GM21786 (cell line): ENCODE measurements at regions not wholly inside any gene's neighbourhood (a gene's known extent, or its start where the extent isn't known, plus 50 kb on each side); places are given as distances from the start of the nearest gene placed in this dataset.
"Not testable (repeated sequence)": the region's sequence is repeated elsewhere in the genome, so short reads cannot be mapped to it uniquely, and the experiment has no call there.

Experiments
- ATAC-seq: cut with Tn5 transposase; IDR thresholded peaks from one replicate; pipeline ENCODE4 v1.9.1; 2021; ENCODE audit not compliant: unreplicated experiment

DNA sequence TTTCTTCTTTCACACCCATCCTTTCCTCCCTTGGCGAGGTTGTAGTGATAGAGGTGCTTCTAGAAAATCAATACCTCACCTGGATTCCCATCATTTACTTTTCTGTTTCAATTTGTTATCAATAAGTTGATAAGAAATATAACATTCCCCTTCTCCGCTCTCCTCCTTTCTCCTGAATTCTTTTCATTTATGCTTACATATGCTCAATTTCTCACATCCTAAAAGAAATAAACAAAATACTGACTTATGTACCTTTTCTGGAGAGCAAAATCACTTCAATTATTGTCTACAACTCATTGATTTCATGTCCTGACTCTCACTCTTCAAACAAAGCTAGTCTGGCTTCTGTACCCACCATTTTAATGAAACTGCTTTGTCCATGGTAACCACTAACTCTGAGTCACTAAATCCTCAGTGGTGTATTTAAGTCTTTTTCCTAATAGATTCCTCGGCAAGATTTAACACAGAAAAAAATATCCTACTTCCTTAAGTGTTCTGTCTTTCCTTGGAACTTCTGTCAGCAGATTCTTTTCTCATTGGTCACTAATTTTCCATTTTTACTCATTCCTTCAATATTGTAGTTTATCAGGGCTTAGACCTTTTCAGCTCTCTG is 289.6 kb downstream of the RFPL4B start:
- ATAC-seq: no peak

DNA sequence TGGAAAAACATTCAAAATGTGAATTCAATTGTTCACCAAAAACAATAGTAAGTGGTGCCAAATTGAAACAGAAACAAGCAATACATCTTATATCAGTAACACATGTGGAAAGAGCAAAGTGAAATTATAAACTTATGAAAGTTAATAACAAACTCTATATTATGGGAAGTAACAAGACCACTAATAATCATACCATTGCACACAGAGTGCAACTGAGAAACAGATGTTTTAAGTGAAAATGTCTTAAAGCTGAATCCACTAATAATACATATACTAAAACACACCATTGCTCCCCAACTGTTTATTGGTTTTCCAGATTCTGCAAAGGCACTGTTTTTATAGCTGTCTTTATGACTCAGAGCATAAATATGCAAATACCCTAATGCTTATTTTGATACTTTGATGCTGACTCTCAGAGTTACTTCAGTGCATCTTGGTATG is 292.3 kb downstream of the RFPL4B start:
- ATAC-seq: no peak

DNA sequence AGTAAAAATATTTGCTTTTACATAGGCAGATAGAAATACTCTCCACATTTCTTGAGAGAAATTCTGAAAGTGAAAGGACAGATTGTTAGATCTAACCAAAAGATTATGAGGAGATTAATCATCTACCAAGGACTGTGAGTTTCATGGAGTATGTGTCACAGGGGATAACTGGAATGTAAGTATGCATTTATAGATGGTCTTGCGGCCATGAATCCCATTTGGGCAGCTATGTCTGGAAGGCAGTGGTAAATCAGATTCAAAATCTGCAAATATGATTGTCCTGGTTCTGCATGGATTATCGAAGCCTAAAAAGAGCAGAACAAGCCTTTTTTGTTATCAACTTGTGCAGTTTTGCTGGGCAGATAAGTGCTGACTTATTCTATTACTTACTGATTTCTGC is 293.8 kb downstream of the RFPL4B start:
- no peak for ATAC-seq

DNA sequence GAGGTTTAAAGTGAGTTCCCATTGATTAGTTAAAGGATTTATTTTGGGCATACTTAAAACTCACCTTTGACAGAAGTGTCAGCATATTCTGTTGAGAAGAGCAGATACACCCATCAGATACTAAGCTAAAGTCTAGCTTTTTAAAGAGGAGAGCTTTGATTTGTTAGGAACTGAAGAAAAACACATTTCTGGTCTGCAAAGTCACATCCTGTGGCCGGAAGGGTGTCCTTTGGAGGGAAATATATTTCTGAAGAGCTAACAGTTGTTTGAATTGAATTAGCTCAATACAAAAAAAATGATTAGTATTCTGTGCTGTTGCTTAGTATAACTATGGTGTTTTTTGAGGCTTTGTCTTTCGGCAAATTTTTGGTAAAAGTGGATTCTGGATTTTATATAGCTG is 302.7 kb downstream of the RFPL4B start:
- ATAC-seq: no peak

DNA sequence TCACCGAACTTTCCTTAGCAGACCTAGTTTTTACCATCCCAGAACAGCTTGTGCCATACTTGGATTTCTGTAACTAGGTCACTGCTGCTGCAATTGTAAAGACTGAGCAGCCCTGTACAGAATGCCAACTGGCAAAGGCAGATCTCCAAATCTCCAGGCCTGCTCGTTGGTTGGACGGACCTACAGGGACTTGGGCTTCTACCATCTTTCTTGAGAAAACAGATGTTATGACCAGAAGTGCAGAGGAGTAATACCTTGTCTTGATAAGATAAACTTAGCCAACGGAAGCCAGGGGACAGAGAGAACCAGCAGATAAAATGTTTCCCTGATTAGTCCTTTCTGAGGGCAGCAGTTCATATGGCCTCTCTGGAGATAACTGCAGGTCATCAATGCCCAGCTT is 304.1 kb downstream of the RFPL4B start:
- no peak for ATAC-seq

DNA sequence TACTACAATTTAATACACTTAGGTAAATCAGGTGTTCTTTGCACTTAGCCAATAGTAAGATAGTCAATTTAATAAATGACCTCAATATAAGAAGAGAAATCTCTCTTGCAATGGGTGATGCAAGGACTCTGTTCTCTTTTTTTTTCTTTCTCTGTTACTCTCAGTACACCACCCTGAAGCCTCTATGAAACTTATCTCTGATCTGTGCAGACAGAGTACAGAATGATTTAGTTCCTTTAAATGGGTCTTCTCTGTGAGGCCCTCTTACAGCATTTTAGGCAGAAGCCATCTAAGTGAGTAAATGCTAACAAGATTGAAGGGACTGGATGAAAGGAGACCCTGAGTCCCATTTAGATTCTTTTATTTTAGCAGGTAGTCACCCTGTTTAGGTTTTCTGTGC is 312.8 kb downstream of the RFPL4B start:
- ATAC-seq: no peak

DNA sequence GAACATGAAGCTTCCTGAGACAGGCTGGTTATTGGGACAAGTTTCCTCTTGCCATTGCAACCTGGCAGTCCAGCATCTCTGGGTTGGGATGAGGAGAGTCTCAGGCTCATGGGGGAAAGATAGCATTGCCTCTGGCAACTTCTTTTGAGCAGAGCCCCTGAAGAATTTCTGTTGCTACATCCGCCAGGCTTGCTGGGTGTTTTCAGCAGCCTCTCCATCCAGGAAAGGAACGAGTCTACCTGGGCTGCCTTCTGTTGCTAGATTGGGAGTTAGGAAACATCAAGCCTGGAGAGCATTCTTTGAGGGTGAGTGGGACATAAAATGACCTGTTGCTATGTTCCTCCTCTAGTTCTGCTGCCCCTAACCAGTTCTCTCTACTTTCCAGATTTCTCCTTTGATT is 313.5 kb downstream of the RFPL4B start:
- ATAC-seq: no peak

DNA sequence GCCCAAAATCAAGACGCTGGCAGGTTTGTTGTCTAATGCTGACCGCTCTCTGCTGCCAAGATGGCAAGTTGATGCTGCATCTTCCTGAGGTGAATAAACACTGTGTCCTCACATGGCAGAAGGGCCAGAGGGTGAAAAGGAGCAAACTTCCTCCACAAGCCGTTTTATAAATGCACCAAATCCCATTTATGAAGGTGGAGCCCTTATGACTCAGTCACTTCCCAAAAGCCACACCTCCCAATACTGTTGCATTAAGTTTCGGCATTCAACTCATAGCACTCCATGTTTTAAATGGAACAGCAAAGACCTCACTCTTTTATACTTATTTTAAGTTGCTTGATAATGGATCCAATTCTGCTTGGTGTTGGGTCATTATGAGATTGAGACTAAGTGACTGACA is 316.6 kb downstream of the RFPL4B start:
- ATAC-seq: no peak

DNA sequence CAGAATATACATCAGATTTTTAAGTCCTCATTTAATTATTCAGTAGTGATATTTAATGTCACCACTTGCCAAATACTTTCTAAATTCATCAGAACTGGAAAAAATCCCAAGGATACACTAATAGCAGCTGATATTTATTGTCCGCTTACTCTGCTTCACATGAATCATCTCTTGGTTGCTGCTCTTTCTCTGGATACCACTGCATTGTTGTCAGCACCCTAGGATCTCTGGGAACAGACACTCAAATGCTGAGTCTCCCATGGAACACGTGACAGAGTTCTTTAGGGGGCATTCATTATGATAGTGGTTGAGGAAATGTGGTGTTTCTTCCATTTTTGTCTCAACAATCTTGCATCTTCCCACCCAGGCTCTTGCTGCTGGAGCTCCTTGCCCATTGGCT is 318.0 kb downstream of the RFPL4B start:
- no peak for ATAC-seq

DNA sequence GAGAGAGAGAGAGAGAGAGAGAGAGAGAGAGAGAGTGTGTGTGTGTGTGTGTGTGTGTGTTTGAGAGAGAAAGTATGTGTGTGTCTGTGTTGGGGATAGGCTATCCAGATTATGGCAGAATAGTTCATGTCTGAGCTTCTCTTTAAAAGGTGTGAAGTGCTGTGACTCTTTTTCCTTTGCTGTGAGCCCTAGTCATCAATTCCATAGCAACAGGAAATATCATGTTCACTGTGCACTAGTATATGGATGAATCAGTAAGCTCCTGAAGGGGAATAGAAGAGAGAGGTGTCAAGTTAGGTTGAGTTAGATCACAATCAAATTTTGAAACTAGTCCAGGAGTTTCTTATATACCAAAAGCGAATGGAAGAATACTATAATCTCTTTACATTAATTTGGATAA is 318.7 kb downstream of the RFPL4B start:
- ATAC-seq: no peak

DNA sequence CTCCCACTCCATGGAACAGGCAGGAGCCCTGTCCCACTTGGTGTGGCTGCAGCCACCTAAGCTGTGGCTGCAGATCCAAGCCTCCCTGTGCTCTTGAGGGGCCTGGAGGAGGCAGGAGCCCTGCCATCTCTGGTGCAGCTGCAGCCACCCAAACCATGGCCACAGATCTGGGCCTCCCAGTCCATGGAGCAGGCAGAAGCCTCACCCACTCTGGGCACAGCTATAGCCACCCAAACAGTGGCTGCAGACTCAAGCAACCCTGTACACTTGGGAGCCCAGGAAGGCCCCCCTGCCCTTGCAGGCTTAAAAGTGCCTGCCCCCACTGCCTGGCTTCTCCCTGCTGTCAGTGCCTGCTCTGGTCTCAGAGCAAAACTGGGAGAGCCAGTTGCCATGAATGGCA is 320.3 kb downstream of the RFPL4B start:
- ATAC-seq: no peak

DNA sequence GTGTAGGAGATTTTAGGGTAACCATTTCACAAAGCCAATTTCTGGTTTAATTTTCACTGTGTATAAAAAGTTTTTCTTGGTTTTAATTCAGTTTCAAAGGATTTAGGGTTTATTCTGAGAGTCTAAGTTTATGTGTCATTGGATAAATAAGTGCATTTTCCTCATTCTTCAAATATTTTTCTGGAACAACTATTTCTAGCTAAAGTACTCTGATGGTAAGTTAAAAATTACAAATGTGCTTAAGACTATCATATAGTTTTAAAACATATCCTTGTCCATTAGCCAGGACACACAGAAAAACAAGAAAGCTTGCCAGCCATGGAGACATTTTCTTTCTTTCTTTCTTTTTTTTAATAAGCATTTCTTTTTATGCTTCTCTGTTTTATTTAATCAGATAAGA is 333.0 kb downstream of the RFPL4B start:
- ATAC-seq: no peak

DNA sequence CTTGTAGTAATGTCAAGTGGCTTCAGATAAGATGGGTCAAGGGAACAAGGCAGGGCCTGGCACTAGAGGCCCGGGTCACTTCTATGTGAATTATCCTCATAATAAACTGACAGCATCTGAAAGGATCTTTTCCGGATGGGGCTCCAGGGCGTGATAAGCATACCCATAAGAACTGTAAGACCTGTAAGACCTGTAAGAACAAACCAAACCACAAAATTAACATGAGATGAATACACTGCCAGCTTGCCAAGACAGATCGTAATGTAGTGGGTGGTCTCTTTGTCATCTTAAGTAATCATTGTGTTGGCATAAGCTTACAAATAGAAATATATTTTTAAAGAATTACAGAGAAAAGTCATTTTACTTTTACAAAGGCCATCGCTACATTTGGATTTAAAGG is 334.9 kb downstream of the RFPL4B start:
- no peak for ATAC-seq

DNA sequence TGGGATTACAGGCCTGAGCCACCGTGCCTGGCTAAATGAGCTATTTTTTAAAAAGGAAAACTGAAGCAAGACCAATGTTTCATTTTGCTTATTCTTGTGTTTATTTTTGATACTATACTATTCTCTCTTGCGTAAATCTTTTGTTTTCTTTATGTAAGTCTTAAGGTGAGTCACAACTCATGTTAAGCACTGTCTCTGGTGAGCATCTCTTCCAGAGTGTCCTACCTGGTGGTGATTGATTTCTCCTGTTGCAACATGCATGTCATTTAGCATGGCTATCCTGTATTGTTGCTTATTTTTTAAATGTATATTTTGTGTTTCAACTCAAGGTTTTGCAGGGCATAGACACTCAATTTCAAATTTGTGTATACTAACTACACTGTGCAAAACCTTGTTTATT is 336.0 kb downstream of the RFPL4B start:
- no peak for ATAC-seq

DNA sequence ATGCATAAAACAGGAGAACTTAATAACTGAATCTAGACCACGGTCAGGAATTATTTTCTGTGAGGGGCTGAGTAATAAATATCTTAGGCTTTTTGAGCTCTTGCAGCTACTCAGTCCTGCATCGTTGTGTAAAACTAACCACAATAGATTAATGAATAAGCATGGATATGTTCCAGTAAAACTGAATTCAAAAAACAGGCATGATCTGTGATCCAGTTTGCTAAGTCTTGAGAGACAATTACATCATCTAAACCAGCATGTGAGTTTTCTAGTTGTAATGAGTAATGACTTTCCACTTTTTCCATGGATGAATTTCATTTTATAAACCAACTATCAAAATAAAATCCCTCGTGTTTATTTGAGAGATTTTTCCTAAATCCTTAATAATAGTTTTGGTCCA is 336.8 kb downstream of the RFPL4B start:
- ATAC-seq: no peak

DNA sequence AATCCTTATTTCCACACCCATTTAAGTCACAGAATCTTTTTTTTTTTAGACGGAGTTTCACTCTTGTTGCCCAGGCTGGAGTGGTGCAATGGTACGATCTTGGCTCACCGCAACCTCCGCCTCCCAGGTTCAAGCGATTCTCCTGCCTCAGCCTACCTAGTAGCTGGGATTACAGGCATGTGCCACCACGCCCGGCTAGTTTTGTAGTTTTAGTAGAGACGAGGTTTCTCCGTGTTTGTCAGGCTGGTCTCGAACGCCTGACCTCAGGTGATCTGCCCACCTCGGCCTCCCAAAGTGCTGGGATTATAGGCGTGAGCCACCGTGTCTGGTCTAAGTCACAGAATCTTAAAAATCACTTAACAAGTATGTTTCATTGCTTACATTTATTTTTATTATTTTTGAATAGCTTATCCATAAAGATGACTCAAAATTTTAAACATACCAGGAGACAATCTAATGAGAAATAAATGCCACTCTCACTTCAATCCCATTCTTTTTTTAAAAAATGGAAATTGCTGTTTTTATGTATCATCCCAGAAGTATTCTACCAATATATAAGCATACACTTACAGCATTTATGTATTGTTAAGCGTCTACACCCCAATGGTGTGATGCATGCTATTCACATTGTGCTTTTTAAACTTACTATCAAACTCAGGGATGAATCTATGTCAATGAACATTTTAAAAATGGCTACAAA is 338.5 kb downstream of the RFPL4B start:
- ATAC-seq: not testable (repeated sequence)

DNA sequence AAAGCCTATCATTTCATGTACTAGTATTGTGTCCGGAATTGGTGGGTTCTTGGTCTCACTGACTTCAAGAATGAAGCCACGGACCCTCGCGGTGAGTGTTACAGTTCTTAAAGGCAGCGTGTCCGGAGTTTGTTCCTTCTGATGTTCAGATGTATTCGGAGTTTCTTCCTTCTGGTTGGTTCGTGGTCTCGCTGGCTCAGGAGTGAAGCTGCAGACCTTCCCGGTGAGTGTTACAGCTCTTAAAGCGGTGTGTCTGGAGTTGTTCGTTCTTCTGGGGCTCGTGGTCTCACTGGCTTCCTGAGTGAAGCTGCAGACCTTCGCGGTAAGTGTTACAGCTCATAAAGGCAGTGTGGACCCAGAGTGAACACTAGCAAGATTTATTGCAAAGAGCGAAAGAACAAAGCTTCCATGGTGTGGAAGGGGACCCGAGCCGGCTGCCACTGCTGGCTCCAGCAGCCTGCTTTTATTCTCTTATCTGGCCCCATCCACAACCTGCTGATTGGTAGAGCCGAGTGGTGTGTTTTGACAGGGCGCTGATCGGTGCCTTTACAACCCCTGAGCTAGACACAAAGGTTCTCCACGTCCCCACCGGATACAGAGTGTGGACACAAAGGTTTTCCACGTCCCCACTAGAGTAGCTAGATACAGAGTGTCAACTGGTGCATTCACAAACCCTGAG is 341.5 kb downstream of the RFPL4B start:
- ATAC-seq: not testable (repeated sequence)

DNA sequence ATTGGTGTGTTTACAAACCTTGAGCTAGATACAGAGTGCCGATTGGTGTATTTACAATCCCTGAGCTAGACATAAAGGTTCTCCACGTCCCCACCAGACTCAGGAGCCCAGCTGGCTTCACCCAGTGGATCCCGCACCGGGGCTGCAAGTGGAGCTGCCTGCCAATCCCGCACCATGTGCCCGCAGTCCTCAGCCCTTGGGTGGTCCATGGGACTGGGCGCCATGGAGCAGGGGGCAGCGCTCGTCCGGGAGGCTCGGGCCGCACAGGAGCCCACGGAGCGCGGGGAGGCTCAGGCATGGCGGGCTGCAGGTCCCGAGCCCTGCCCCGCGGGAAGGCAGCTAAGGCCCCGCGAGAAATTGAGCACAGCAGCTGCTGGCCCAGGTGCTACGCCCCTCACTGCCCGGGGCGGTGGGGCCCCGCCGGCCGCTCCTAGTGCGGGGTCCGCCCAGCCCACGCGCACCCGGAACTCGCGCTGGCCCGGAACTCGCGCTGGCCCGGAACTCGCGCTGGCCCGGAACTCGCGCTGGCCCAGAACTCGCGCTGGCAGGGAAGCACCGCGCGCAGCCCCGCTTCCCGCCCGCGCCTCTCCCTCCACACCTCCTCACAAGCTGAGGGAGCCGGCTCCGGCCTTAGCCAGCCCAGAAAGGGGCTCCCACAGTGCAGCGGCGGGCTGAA is 342.2 kb downstream of the RFPL4B start:
- not testable (repeated sequence) for ATAC-seq

DNA sequence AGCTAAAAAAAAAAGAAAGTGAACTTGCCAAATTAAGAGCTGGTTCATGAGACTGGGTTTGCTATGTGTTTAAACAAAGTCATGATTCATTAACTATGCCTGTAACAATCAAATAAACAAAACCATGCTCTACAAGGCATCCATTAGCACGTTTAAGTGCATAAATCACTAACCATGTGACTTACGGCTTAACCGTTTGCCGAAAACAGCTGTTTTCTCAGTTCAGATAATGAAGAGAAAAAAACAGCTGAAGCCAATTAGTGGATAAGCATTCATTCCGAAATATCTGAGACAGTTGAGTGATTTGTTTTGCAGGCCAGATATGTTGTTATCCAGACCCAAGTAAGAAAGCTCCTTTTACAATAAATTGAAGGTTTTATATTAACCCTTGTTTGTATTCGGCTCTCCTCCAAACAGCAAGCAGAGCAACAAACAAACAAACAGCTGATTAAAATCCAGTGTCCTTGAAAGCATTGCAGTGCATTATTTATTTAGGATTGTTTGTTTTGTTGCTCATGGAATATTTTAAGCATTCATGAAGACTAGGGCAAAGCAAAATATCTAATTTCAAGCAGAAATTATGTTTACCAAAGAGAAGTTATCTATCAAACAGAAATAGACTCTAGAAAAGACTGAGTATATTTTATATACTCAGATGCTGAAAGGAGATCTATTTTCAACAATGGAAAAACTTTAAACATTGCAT is 343.5 kb downstream of the RFPL4B start:
- ATAC-seq: no peak

DNA sequence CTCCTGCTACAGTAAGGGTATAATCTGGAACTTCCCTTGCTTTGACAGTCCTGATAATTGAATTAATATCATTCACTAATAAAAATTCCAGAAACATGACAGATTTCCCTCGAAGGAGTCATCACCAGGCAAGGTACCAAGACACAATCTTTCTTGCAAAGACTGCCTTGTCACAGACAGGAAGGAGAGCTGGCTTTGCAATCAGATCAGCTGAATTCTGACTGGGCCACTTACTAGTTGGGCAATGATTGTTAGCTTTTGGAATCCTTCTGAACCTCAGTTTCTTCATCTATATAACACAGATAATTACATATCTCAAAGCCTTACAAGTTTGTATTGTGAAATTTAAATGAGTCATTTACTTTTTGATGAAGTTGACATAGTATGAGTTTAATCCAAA is 344.2 kb downstream of the RFPL4B start:
- ATAC-seq: no peak

DNA sequence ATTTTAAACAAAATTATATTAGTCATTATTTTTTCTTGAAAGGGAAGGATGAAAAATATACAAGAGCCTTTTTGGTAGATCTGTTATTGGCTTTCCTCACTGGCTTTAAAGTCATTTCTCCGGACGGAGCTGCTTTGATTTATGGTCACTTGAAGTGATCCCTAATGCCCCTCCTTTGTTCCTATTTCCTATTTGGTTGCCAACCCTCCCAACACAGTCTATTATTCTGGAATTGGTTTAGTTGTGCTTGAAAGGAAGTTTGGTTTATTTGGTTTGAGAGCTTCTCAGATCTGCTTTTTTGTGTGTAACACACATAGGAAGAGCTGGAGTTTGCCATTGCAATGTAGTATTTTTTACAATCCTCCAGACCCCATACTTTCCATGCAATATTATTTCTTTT is 347.9 kb downstream of the RFPL4B start:
- ATAC-seq: no peak
